ENCODE measurements at regions not wholly inside any gene's neighbourhood (a gene's known extent, or its start where the extent isn't known, plus 50 kb on each side); places are given as distances from the start of the nearest gene placed in this dataset.

DNA sequence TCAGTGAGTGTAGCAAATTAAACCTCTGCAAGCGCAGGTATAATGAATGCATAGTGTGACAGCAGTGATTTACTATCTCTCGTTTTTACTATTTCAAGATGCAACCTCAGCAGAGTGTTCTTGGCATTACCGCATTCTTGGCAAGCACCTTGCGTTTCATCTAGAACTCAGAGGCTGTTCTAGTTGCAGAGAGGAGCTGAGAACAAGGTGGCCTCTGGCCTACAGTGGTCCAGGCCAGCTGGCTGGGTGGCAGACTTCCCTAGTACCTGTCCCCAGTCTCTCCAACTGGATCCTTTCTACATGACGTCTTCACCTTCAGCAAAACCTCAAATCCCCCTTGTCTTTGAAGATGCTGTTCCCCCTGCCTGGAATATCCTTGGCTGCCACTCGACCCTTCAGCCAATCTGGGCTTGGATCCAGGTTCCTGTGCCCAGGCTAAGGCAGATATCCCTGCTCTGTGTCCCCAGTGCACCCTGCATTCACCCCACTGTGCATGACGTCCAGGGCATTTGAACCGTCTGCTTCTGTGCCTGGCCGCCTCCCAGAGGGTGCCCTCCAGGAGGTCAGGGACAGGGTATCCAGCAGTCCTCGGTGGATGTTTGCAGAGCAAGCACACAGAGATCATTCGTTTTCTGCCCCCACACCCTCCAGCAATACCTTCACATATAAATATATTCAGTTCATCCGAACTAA is 120.4 kb upstream of the CPEB4 start (continued):
- TF ChIP-seq, protein P1, sequence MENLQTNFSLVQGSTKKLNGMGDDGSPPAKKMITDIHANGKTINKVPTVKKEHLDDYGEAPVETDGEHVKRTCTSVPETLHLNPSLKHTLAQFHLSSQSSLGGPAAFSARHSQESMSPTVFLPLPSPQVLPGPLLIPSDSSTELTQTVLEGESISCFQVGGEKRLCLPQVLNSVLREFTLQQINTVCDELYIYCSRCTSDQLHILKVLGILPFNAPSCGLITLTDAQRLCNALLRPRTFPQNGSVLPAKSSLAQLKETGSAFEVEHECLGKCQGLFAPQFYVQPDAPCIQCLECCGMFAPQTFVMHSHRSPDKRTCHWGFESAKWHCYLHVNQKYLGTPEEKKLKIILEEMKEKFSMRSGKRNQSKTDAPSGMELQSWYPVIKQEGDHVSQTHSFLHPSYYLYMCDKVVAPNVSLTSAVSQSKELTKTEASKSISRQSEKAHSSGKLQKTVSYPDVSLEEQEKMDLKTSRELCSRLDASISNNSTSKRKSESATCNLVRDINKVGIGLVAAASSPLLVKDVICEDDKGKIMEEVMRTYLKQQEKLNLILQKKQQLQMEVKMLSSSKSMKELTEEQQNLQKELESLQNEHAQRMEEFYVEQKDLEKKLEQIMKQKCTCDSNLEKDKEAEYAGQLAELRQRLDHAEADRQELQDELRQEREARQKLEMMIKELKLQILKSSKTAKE (CRISPR knock-in tag; IDR thresholded peaks at IDR 0.05; ENCODE audit: borderline replicate concordance): 0 out of 2 replicates have a peak, but pooled peaks have one; percentile 31
- TF ChIP-seq NFIB (CRISPR knock-in tag; IDR thresholded peaks at IDR 0.05; ENCODE audit: borderline replicate concordance): no peak
- TF ChIP-seq ZBTB3 (CRISPR knock-in tag; IDR thresholded peaks at IDR 0.05; ENCODE audit: borderline replicate concordance, low read depth): no peak
- 0 out of 2 replicates have a peak, but pooled peaks have one; percentile 5 for TF ChIP-seq CEBPG (CRISPR knock-in tag; IDR thresholded peaks at IDR 0.05)
- no peak for TF ChIP-seq FOXM1 (CRISPR knock-in tag; IDR thresholded peaks at IDR 0.05)
- TF ChIP-seq, protein P2, sequence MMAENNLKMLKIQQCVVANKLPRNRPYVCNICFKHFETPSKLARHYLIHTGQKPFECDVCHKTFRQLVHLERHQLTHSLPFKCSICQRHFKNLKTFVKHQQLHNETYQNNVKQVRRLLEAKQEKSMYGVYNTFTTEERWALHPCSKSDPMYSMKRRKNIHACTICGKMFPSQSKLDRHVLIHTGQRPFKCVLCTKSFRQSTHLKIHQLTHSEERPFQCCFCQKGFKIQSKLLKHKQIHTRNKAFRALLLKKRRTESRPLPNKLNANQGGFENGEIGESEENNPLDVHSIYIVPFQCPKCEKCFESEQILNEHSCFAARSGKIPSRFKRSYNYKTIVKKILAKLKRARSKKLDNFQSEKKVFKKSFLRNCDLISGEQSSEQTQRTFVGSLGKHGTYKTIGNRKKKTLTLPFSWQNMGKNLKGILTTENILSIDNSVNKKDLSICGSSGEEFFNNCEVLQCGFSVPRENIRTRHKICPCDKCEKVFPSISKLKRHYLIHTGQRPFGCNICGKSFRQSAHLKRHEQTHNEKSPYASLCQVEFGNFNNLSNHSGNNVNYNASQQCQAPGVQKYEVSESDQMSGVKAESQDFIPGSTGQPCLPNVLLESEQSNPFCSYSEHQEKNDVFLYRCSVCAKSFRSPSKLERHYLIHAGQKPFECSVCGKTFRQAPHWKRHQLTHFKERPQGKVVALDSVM (CRISPR knock-in tag; IDR thresholded peaks at IDR 0.05): no peak
- TF ChIP-seq, protein P3, sequence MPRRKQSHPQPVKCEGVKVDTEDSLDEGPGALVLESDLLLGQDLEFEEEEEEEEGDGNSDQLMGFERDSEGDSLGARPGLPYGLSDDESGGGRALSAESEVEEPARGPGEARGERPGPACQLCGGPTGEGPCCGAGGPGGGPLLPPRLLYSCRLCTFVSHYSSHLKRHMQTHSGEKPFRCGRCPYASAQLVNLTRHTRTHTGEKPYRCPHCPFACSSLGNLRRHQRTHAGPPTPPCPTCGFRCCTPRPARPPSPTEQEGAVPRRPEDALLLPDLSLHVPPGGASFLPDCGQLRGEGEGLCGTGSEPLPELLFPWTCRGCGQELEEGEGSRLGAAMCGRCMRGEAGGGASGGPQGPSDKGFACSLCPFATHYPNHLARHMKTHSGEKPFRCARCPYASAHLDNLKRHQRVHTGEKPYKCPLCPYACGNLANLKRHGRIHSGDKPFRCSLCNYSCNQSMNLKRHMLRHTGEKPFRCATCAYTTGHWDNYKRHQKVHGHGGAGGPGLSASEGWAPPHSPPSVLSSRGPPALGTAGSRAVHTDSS (CRISPR knock-in tag; conservative IDR thresholded peaks at IDR 0.05): no peak
- peak; percentile 37; the same call in 1 of the 2 replicates for TF ChIP-seq RXRB (CRISPR knock-in tag; IDR thresholded peaks at IDR 0.05; ENCODE audit: borderline replicate concordance)
- peak; percentile 68 for TF ChIP-seq SALL1 (CRISPR knock-in tag; IDR thresholded peaks at IDR 0.05)
- TF ChIP-seq, protein P4, sequence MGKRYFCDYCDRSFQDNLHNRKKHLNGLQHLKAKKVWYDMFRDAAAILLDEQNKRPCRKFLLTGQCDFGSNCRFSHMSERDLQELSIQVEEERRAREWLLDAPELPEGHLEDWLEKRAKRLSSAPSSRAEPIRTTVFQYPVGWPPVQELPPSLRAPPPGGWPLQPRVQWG (CRISPR knock-in tag; IDR thresholded peaks at IDR 0.05; ENCODE audit: borderline replicate concordance, low read depth): no peak
- no peak for TF ChIP-seq KAT8 (CRISPR knock-in tag; IDR thresholded peaks at IDR 0.05)
- TF ChIP-seq POLR2AphosphoS2 (IDR thresholded peaks at IDR 0.05; ENCODE audit: low read depth, low read length): no peak
- no peak for TF ChIP-seq NRL (CRISPR knock-in tag; IDR thresholded peaks at IDR 0.05; ENCODE audit: borderline replicate concordance)
- no peak for TF ChIP-seq SOX5 (CRISPR knock-in tag; IDR thresholded peaks at IDR 0.05; ENCODE audit: borderline replicate concordance)
- TF ChIP-seq YEATS2 (CRISPR knock-in tag; IDR thresholded peaks at IDR 0.05; ENCODE audit: borderline replicate concordance): no peak
- no peak for TF ChIP-seq ZFP82 (CRISPR knock-in tag; IDR thresholded peaks at IDR 0.05; ENCODE audit: borderline replicate concordance)
- TF ChIP-seq ZNF143 (CRISPR knock-in tag; IDR thresholded peaks at IDR 0.05): no peak
- TF ChIP-seq, protein P5, sequence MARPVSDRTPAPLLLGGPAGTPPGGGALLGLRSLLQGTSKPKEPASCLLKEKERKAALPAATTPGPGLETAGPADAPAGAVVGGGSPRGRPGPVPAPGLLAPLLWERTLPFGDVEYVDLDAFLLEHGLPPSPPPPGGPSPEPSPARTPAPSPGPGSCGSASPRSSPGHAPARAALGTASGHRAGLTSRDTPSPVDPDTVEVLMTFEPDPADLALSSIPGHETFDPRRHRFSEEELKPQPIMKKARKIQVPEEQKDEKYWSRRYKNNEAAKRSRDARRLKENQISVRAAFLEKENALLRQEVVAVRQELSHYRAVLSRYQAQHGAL (CRISPR knock-in tag; IDR thresholded peaks at IDR 0.05; ENCODE audit: not compliant biosample characterization): no peak
- no peak for TF ChIP-seq REXO4 (CRISPR knock-in tag; IDR thresholded peaks at IDR 0.05; ENCODE audit: borderline replicate concordance)
- no peak for TF ChIP-seq POLR2AphosphoS5 (IDR thresholded peaks at IDR 0.05; ENCODE audit: low read depth, low read length)
- no peak for TF ChIP-seq SETDB1 (CRISPR knock-in tag; IDR thresholded peaks at IDR 0.05; ENCODE audit: borderline replicate concordance)
- TF ChIP-seq, protein P6, sequence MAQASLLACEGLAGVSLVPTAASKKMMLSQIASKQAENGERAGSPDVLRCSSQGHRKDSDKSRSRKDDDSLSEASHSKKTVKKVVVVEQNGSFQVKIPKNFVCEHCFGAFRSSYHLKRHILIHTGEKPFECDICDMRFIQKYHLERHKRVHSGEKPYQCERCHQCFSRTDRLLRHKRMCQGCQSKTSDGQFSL (CRISPR knock-in tag; IDR thresholded peaks at IDR 0.05): no peak

All from HepG2 (cell line).